ENCODE measurements at regions not wholly inside any gene's neighbourhood (a gene's known extent, or its start where the extent isn't known, plus 50 kb on each side); places are given as distances from the start of the nearest gene placed in this dataset.

- no peak overlapping the region for H2AFZ ChIP-seq (ENCODE audit: control insufficient read depth, low read depth, low read length)
- POLR2A ChIA-PET: no interaction called here
- H3K4me2 ChIP-seq (ENCODE audit: control insufficient read depth, insufficient read depth): no peak overlapping the region
- RAD21 ChIA-PET (ENCODE audit: unreplicated experiment): no interaction called here
- no peaks in the 10 kb centered on the region for H3K36me3 ChIP-seq (ENCODE audit: control insufficient read depth in 2 of 2, insufficient read depth in 2 of 2, low read length in 1 of 2)
- H3K9me3 ChIP-seq (replicated peaks; ENCODE audit: control insufficient read depth, insufficient read depth, low read length): no peaks in the 10 kb centered on the region
- H4K20me1 ChIP-seq (ENCODE audit: control insufficient read depth, insufficient read depth): no peaks in the 10 kb centered on the region
- TF ChIP-seq RBBP5 (conservative IDR thresholded peaks at IDR 0.05) (no peak), SPI1 (IDR thresholded peaks at IDR 0.05; ENCODE audit: borderline replicate concordance, insufficient read depth, low read depth, low read length) (no peak), RUNX3 (IDR thresholded peaks at IDR 0.05; ENCODE audit: low read length) (no peak), ATF2 (IDR thresholded peaks at IDR 0.05; ENCODE audit: low read length) (no peak), RFX5 (IDR thresholded peaks at IDR 0.05; ENCODE audit: low read depth, low read length) (no peak), JUNB (IDR thresholded peaks at IDR 0.05) (no peak), MEF2A (IDR thresholded peaks at IDR 0.05; ENCODE audit: insufficient read depth, low read depth, low read length) (no peak), CBX3 (IDR thresholded peaks at IDR 0.05; ENCODE audit: borderline replicate concordance, low read depth) (no peak), RCOR1 (conservative IDR thresholded peaks at IDR 0.05; ENCODE audit: low read depth, low read length) (no peak)
- WGBS (ENCODE audit: insufficient coverage, insufficient replicate concordance, low lambda C conversion rate, missing lambda C conversion rate): 0% methylated on average over 2 of the region's 2 CpGs
- intact Hi-C loops (cut with micrococcal nuclease; ENCODE audit: unreplicated experiment): no loop called here
- H3K79me2 ChIP-seq (ENCODE audit: control insufficient read depth, insufficient read depth, low read length): no peaks in the 10 kb centered on the region
- SMC1A ChIA-PET (ENCODE audit: uncharacterized antibody, unreplicated experiment): no interaction called here
- no peak overlapping the region for H3K9ac ChIP-seq (ENCODE audit: control insufficient read depth, insufficient read depth, low read length)
- no peaks in the 10 kb centered on the region for H3K27me3 ChIP-seq (replicated peaks in 1 of 2; ENCODE audit: control insufficient read depth in 2 of 2, insufficient read depth in 2 of 2, low read length in 1 of 2)
- H3K27ac ChIP-seq (ENCODE audit: control insufficient read depth, insufficient read depth): no peak overlapping the region
- H3K4me3 ChIP-seq: no peak overlapping the region
- ATAC-seq (no peak), DNase-seq (ENCODE audit: low read depth, low spot score) (no peak), FAIRE-seq (no peak)
- in situ Hi-C loops (cut with MboI): no loop called here
- CTCF ChIA-PET: no interaction called here
- BruUV-seq (replicated peaks): no TSS peak
- no peaks in the 10 kb centered on the region for H3K4me1 ChIP-seq (ENCODE audit: control insufficient read depth, insufficient read depth, low read length)
These were observed 1446.2 kb downstream of the MAT2B start for GRCh38 chr5:164951570-164951969.

All from GM12878 (cell line).